K562 (cell line): ENCODE measurements at regions not wholly inside any gene's neighbourhood (a gene's known extent, or its start where the extent isn't known, plus 50 kb on each side); places are given as distances from the start of the nearest gene placed in this dataset.

Experiments used
- POLR2AphosphoS5 ChIP-seq: IDR thresholded peaks from 2 replicates; pipeline ENCODE4 v1.6.1; 2011; ENCODE audit warnings: mild to moderate bottlenecking, low read depth, low read length, moderate library complexity; ENCODE audit not compliant: control insufficient read depth, insufficient read depth
- SIRT6 ChIP-seq: IDR thresholded peaks from one replicate; pipeline ENCODE4 v1.6.1; 2012; ENCODE audit warnings: low read depth, mild to moderate bottlenecking, control low read depth, inconsistent platforms, low read length, moderate library complexity
- TAF1 ChIP-seq: IDR thresholded peaks from 2 replicates; pipeline ENCODE4 v1.6.1; 2011; ENCODE audit warnings: mild to moderate bottlenecking, low read length, moderate library complexity; ENCODE audit not compliant: insufficient read depth, control insufficient read depth, severe bottlenecking; ENCODE audit errors: extremely low read depth
- ZZZ3 ChIP-seq: fragments of 450-650 bp; IDR thresholded peaks from 2 replicates; pipeline ENCODE4 v1.6.1; 2016; ENCODE audit warnings: antibody characterized with exemption, mild to moderate bottlenecking, moderate library complexity
- TF ChIP-seq, protein P1 (sequence below): fragments of 450-650 bp; IDR thresholded peaks from 2 replicates; pipeline ENCODE4 v1.6.1; 2016; ENCODE audit warnings: antibody characterized with exemption
- TF ChIP-seq, protein P2 (sequence below): fragments of 250-450 bp; sonication (Bioruptor Pico); IDR thresholded peaks from 2 replicates; pipeline ENCODE4 v1.5.0; 2021
- TF ChIP-seq, protein P3 (sequence below), 2 experiments: fragments of 200-800 bp in 1 of 2; sonication (Bioruptor generic) in 1 of 2; sonication (generic) in 1 of 2; formaldehyde crosslinking in 1 of 2; IDR thresholded peaks in 1 of 2; conservative IDR thresholded peaks in 1 of 2; 2 replicates each; pipeline versions ENCODE4 v1.5.0 to v1.6.1; 2016 to 2020; ENCODE audit warnings: missing compliant biosample characterization in 1 of 2, missing genetic modification characterization in 1 of 2, missing genetic modification reagents in 1 of 2

DNA sequence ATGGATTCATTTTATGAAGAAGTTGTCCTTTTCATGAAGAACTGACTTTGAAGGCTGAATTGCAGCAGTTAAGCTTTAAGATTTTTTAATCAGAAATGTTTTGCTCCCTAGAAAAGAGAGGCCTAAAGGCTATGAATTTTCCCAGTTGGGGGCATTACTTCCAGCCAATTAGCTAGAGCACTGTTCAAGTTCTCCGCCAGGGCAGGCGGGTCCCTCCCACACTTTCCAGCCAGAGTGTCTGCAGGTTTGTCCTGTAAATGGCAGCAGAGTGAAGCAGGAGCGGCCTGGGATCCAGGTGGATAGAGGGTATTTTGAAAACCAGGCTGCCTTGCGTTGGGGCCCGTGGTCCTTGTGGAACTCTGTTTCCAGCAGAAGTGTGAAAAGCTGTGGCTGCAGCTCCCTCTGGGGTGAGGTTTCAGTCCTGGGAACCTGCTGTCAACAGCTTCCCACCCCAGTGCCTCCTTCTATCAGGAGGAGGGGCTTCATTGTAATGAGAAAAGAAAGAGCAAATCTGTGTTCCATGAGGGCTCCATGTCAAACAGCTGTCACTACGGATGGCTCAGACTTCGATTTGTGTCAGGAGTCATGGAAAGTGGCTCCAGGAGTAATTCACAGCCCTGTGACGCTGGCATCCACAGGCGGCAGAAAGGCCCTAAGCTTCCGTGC lies 210.7 kb upstream of the TMEM132C start:
- TF ChIP-seq SIRT6 = no peak
- TF ChIP-seq, protein P1, sequence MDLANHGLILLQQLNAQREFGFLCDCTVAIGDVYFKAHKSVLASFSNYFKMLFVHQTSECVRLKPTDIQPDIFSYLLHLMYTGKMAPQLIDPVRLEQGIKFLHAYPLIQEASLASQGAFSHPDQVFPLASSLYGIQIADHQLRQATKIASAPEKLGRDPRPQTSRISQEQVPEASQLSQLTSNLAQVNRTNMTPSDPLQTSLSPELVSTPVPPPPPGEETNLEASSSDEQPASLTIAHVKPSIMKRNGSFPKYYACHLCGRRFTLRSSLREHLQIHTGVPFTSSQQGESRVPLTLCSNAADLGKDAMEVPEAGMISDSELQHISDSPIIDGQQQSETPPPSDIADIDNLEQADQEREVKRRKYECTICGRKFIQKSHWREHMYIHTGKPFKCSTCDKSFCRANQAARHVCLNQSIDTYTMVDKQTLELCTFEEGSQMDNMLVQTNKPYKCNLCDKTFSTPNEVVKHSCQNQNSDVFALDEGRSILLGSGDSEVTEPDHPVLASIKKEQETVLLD = no peak
- TF ChIP-seq, protein P2, sequence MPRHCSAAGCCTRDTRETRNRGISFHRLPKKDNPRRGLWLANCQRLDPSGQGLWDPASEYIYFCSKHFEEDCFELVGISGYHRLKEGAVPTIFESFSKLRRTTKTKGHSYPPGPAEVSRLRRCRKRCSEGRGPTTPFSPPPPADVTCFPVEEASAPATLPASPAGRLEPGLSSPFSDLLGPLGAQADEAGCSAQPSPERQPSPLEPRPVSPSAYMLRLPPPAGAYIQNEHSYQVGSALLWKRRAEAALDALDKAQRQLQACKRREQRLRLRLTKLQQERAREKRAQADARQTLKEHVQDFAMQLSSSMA (CRISPR knock-in tag) = no peak
- TF ChIP-seq, protein P3, sequence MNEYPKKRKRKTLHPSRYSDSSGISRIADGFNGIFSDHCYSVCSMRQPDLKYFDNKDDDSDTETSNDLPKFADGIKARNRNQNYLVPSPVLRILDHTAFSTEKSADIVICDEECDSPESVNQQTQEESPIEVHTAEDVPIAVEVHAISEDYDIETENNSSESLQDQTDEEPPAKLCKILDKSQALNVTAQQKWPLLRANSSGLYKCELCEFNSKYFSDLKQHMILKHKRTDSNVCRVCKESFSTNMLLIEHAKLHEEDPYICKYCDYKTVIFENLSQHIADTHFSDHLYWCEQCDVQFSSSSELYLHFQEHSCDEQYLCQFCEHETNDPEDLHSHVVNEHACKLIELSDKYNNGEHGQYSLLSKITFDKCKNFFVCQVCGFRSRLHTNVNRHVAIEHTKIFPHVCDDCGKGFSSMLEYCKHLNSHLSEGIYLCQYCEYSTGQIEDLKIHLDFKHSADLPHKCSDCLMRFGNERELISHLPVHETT (CRISPR knock-in tag; conservative IDR thresholded peaks at IDR 0.05 in 1 of 2, IDR thresholded peaks at IDR 0.05 in 1 of 2) = no peak
- no peak for TF ChIP-seq TAF1
- no peak for TF ChIP-seq ZZZ3
- TF ChIP-seq POLR2AphosphoS5 = no peak
